HG03039 (cell line): ENCODE measurements at regions not wholly inside any gene's neighbourhood (a gene's known extent, or its start where the extent isn't known, plus 50 kb on each side); places are given as distances from the start of the nearest gene placed in this dataset.
"Not testable (repeated sequence)": the region's sequence is repeated elsewhere in the genome, so short reads cannot be mapped to it uniquely, and the experiment has no call there.

Source experiments
- ATAC-seq: cut with Tn5 transposase; IDR thresholded peaks from one replicate; pipeline ENCODE4 v1.9.1; 2021; ENCODE audit warnings: mild to moderate bottlenecking, moderate library complexity; ENCODE audit not compliant: unreplicated experiment

GRCh38 chr2:41033127-41033526 lies 581.2 kb upstream of the SLC8A1 start:
- ATAC-seq, result no peak

- no peak for ATAC-seq
Observed at GRCh38 chr2:41038408-41038807, 586.5 kb upstream of the SLC8A1 start.

GRCh38 chr2:41039750-41040149 lies 587.9 kb upstream of the SLC8A1 start:
- not testable (repeated sequence) for ATAC-seq

- ATAC-seq, result no peak
Observed at GRCh38 chr2:41040782-41041520, 589.1 kb upstream of the SLC8A1 start.

GRCh38 chr2:41042343-41042742 lies 590.5 kb upstream of the SLC8A1 start:
- no peak for ATAC-seq

- ATAC-seq, result no peak
Observed at GRCh38 chr2:41061356-41061755, 609.5 kb upstream of the SLC8A1 start.

- ATAC-seq, result no peak
Observed at GRCh38 chr2:41062336-41062735, 610.4 kb upstream of the SLC8A1 start.

GRCh38 chr2:41066168-41066567 lies 614.3 kb upstream of the SLC8A1 start:
- no peak for ATAC-seq

- ATAC-seq, result no peak
Observed at GRCh38 chr2:41068740-41069139, 616.9 kb upstream of the SLC8A1 start.

GRCh38 chr2:41078341-41078740 lies 626.5 kb upstream of the SLC8A1 start:
- ATAC-seq, result no peak

- ATAC-seq, result no peak
Observed at GRCh38 chr2:41079011-41079410, 627.1 kb upstream of the SLC8A1 start.

GRCh38 chr2:41084321-41084720 lies 632.4 kb upstream of the SLC8A1 start:
- ATAC-seq, result no peak

GRCh38 chr2:41087946-41088345 lies 636.1 kb upstream of the SLC8A1 start:
- ATAC-seq, result no peak

- no peak for ATAC-seq
Observed at GRCh38 chr2:41101281-41101680, 649.4 kb upstream of the SLC8A1 start.

GRCh38 chr2:41109744-41110143 lies 657.9 kb upstream of the SLC8A1 start:
- ATAC-seq, result no peak

GRCh38 chr2:41111836-41112627 lies 660.1 kb upstream of the SLC8A1 start:
- ATAC-seq, result no peak

GRCh38 chr2:41116106-41116797 lies 664.4 kb upstream of the SLC8A1 start:
- ATAC-seq, result no peak

GRCh38 chr2:41119489-41119888 lies 667.6 kb upstream of the SLC8A1 start:
- no peak for ATAC-seq

- no peak for ATAC-seq
Observed at GRCh38 chr2:41123341-41123740, 671.5 kb upstream of the SLC8A1 start.

GRCh38 chr2:41127351-41127750 lies 675.5 kb upstream of the SLC8A1 start:
- no peak for ATAC-seq

- no peak for ATAC-seq
Observed at GRCh38 chr2:41129988-41130387, 678.1 kb upstream of the SLC8A1 start.

GRCh38 chr2:41137031-41137430 lies 685.1 kb upstream of the SLC8A1 start:
- ATAC-seq, result no peak
